ENCODE measurements at regions not wholly inside any gene's neighbourhood (a gene's known extent, or its start where the extent isn't known, plus 50 kb on each side); places are given as distances from the start of the nearest gene placed in this dataset.
"Not testable (repeated sequence)": the region's sequence is repeated elsewhere in the genome, so short reads cannot be mapped to it uniquely, and the experiment has no call there.

GRCh38 chr22:33986954-33987353 is 66.7 kb upstream of the LARGE1 start:
- DNase-seq (ENCODE audit: low read depth) = no peak
- TF ChIP-seq, protein P1, sequence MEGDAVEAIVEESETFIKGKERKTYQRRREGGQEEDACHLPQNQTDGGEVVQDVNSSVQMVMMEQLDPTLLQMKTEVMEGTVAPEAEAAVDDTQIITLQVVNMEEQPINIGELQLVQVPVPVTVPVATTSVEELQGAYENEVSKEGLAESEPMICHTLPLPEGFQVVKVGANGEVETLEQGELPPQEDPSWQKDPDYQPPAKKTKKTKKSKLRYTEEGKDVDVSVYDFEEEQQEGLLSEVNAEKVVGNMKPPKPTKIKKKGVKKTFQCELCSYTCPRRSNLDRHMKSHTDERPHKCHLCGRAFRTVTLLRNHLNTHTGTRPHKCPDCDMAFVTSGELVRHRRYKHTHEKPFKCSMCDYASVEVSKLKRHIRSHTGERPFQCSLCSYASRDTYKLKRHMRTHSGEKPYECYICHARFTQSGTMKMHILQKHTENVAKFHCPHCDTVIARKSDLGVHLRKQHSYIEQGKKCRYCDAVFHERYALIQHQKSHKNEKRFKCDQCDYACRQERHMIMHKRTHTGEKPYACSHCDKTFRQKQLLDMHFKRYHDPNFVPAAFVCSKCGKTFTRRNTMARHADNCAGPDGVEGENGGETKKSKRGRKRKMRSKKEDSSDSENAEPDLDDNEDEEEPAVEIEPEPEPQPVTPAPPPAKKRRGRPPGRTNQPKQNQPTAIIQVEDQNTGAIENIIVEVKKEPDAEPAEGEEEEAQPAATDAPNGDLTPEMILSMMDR (IDR thresholded peaks at IDR 0.05; ENCODE audit: low read length, missing control alignments) = no peak
- H3K4me3 ChIP-seq (replicated peaks; ENCODE audit: low read depth, low read length) = no peak overlapping the region

DNA sequence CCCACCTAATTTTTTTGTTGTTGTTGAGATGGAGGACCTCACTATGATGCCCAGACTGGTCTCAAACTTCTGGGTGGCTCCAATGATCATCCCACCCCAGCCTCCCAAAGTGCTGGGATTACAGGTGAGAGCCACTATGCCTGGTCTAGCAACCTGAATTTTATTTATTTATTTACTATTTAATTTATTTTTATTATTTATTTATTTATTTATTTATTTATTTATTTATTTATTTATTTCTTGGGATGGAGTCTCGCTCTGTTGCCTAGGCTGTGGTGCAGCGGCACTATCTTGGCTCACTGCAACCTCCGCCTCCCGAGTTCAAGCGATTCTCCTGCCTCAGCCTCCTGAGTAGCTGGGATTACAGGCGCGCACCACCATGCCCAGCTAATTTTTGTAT is 69.0 kb upstream of the LARGE1 start:
- DNase-seq (ENCODE audit: low read depth); H3K4me3 ChIP-seq (replicated peaks; ENCODE audit: low read depth, low read length): not testable (repeated sequence)

- TF ChIP-seq, protein P1 (IDR thresholded peaks at IDR 0.05; ENCODE audit: low read length, missing control alignments) = no peak
- no peak overlapping the region for H3K4me3 ChIP-seq (replicated peaks; ENCODE audit: low read depth, low read length)
- DNase-seq (ENCODE audit: low read depth) = no peak
These were observed 71.3 kb upstream of the LARGE1 start for GRCh38 chr22:33991620-33992019.

- DNase-seq (ENCODE audit: low read depth) = no peak
- no peak overlapping the region for H3K4me3 ChIP-seq (replicated peaks; ENCODE audit: low read depth, low read length)
- TF ChIP-seq, protein P1 (IDR thresholded peaks at IDR 0.05; ENCODE audit: low read length, missing control alignments) = no peak
These were observed 76.5 kb upstream of the LARGE1 start for GRCh38 chr22:33996824-33997223.

GRCh38 chr22:34000879-34001526 is 80.7 kb upstream of the LARGE1 start:
- TF ChIP-seq, protein P1 (IDR thresholded peaks at IDR 0.05; ENCODE audit: low read length, missing control alignments) = no peak
- H3K4me3 ChIP-seq (replicated peaks; ENCODE audit: low read depth, low read length) = no peak overlapping the region
- no peak for DNase-seq (ENCODE audit: low read depth)

DNA sequence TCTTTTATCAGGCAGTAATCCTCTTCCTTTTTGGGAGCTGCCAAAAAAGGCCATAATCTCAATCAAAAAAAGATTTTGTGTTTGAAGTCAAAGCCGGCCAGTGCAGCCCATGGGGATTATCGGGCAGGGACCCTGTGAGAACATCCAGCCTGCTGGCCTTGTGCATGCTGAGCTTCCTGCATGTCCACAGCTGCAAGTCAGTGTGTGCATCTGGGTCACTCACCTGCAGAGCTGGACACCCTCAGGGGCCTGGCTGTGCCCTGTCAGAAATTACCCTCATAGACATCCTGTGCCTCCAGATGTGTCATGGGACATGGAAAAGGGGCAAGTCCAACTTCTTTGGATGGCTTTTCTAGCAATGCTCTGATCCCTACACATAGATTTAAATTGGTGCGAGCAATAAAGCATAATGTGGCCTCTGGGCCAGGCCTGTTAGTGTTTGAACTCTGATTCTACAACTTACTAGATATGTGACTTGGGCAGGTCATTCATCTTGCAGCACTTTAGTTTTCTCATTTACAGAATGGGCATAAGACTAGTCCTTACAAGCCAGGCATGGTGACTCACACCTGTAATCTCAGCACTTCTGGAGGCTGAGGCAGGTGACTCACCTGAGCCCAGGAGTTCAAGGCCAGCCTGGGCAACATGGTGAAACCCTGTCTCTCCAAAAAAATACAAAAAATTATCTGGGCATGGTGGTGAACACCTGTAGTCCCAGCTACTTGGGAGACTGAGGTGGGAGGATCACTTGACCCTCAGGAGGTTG is 81.6 kb upstream of the LARGE1 start:
- no peak overlapping the region for H3K4me3 ChIP-seq (replicated peaks; ENCODE audit: low read depth, low read length)
- TF ChIP-seq, protein P1 (IDR thresholded peaks at IDR 0.05; ENCODE audit: low read length, missing control alignments) = no peak
- no peak for DNase-seq (ENCODE audit: low read depth)

DNA sequence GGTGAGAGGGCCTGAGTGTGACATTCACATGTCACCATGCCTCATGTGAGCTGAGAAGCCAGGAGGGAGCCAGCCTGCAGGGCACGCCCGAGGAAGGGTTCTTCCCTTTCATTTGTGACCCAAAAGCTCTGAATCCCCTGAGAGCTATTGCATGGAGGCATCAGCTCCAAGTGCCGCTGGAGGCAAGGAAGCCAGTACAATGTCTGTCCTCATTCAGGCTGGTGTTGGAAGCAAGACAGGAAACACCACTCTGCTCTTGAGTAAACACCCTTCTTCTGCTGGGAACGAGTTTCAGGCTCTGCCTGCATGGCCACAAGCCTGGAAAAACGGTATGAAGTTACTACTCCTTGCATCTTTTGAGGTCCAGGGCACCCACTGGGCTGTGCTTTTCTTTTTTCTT is 83.8 kb upstream of the LARGE1 start:
- H3K4me3 ChIP-seq (replicated peaks; ENCODE audit: low read depth, low read length) = no peak overlapping the region
- TF ChIP-seq, protein P1 (IDR thresholded peaks at IDR 0.05; ENCODE audit: low read length, missing control alignments) = no peak
- no peak for DNase-seq (ENCODE audit: low read depth)
